Neural progenitor cell (in vitro differentiated cells): ENCODE measurements at regions not wholly inside any gene's neighbourhood (a gene's known extent, or its start where the extent isn't known, plus 50 kb on each side); places are given as distances from the start of the nearest gene placed in this dataset.
"Not testable (repeated sequence)": the region's sequence is repeated elsewhere in the genome, so short reads cannot be mapped to it uniquely, and the experiment has no call there.

Source experiments
- CTCF ChIP-seq: fragments of 200-600 bp; sonication (generic); IDR thresholded peaks from 2 replicates; pipeline ENCODE4 v1.5.1; 2017; ENCODE audit warnings: antibody characterized with exemption, mild to moderate bottlenecking
- EZH2 ChIP-seq: fragments of 200-600 bp; sonication (generic); IDR thresholded peaks from 2 replicates; pipeline ENCODE4 v1.6.1; 2017; ENCODE audit warnings: antibody characterized with exemption, mild to moderate bottlenecking, moderate library complexity

GRCh38 chr15:24802624-24803023, 127.0 kb downstream of the NPAP1 start:
- TF ChIP-seq CTCF, EZH2: not testable (repeated sequence)
